Cardiac muscle cell (in vitro differentiated cells and primary cell): ENCODE measurements at regions not wholly inside any gene's neighbourhood (a gene's known extent, or its start where the extent isn't known, plus 50 kb on each side); places are given as distances from the start of the nearest gene placed in this dataset.

Experiments used
- DNase-seq, 2 donors: peaks; one replicate each; pipeline versions ENCODE4 v3.0.0 to v3.0.0-alpha.2; 2010 to 2017; ENCODE audit warnings: low read depth in 1 of 2, low spot score in 1 of 2
- H3K27ac ChIP-seq: fragments of 200-600 bp; sonication (generic); 2 replicates; pipeline ENCODE4 v1.5.1; 2016
- H3K27me3 ChIP-seq: fragments of 200-600 bp; sonication (generic); 2 replicates; pipeline ENCODE4 v1.6.0; 2016; ENCODE audit warnings: control low read depth
- H3K36me3 ChIP-seq: fragments of 200-600 bp; sonication (generic); 2 replicates; pipeline ENCODE4 v1.5.1; 2016; ENCODE audit warnings: control low read depth
- H3K4me1 ChIP-seq: fragments of 200-600 bp; sonication (generic); 2 replicates; pipeline ENCODE4 v1.8.1; 2017; ENCODE audit warnings: low read depth, mild to moderate bottlenecking, mixed run types
- H3K4me3 ChIP-seq: fragments of 200-600 bp; sonication (generic); 2 replicates; pipeline ENCODE4 v1.5.1; 2016; ENCODE audit warnings: mild to moderate bottlenecking
- H3K9me3 ChIP-seq: fragments of 200-600 bp; sonication (generic); 2 replicates; pipeline ENCODE4 v1.5.1; 2017; ENCODE audit warnings: low read depth, mild to moderate bottlenecking, control low read depth
- CTCF ChIP-seq: IDR thresholded peaks from 2 replicates; pipeline ENCODE4 v1.5.1; 2012; ENCODE audit warnings: low read depth, mild to moderate bottlenecking, low read length

- Histone ChIP-seq H3K27ac (no peak overlapping the region), H3K4me1 (no peaks in the 10 kb centered on the region), H3K27me3 (no peaks in the 10 kb centered on the region), H3K4me3 (no peak overlapping the region), H3K9me3 (no peaks in the 10 kb centered on the region), H3K36me3 (no peaks in the 10 kb centered on the region)
- TF ChIP-seq CTCF, result no peak
- no peak for DNase-seq
Measured at GRCh38 chr7:87671-88070, 104.7 kb upstream of the FAM20C start.

- no peak overlapping the region for H3K27ac ChIP-seq
- no peaks in the 10 kb centered on the region for H3K9me3 ChIP-seq
- DNase-seq, result peak in 1 of 2 donors; percentile 36
- H3K27me3 ChIP-seq, result no peaks in the 10 kb centered on the region
- TF ChIP-seq CTCF, result no peak
- H3K36me3 ChIP-seq, result no peaks in the 10 kb centered on the region
- no peak overlapping the region for H3K4me3 ChIP-seq
- no peaks in the 10 kb centered on the region for H3K4me1 ChIP-seq
Measured at GRCh38 chr7:88095-88926, 104.1 kb upstream of the FAM20C start.

- Histone ChIP-seq H3K36me3 (no peaks in the 10 kb centered on the region), H3K27ac (no peak overlapping the region), H3K4me3 (no peak overlapping the region), H3K27me3 (no peaks in the 10 kb centered on the region), H3K9me3 (no peaks in the 10 kb centered on the region), H3K4me1 (no peaks in the 10 kb centered on the region)
- no peak for DNase-seq
- no peak for TF ChIP-seq CTCF
Measured at GRCh38 chr7:88927-89231, 103.5 kb upstream of the FAM20C start.

- H3K4me3 ChIP-seq, result no peak overlapping the region
- TF ChIP-seq CTCF, result no peak
- H3K4me1 ChIP-seq, result no peaks in the 10 kb centered on the region
- H3K9me3 ChIP-seq, result no peaks in the 10 kb centered on the region
- no peaks in the 10 kb centered on the region for H3K27me3 ChIP-seq
- H3K27ac ChIP-seq, result no peak overlapping the region
- peak in 1 of 2 donors; percentile 94 for DNase-seq
- no peaks in the 10 kb centered on the region for H3K36me3 ChIP-seq
Measured at GRCh38 chr7:89232-90019, 102.9 kb upstream of the FAM20C start.

- H3K27me3 ChIP-seq, result no peaks in the 10 kb centered on the region
- no peak overlapping the region for H3K4me3 ChIP-seq
- H3K27ac ChIP-seq, result no peak overlapping the region
- peak in 1 of 2 donors; percentile 83 for DNase-seq
- no peaks in the 10 kb centered on the region for H3K9me3 ChIP-seq
- no peaks in the 10 kb centered on the region for H3K36me3 ChIP-seq
- no peak for TF ChIP-seq CTCF
- no peaks in the 10 kb centered on the region for H3K4me1 ChIP-seq
Measured at GRCh38 chr7:90111-91063, 102.0 kb upstream of the FAM20C start.
